HL-60 (cell line): ENCODE measurements at regions not wholly inside any gene's neighbourhood (a gene's known extent, or its start where the extent isn't known, plus 50 kb on each side); places are given as distances from the start of the nearest gene placed in this dataset.

Source experiments
- CTCF ChIP-seq: IDR thresholded peaks from one replicate; pipeline ENCODE4 v1.5.1; 2011; ENCODE audit warnings: low read length, control low read depth, inconsistent platforms; ENCODE audit not compliant: insufficient read depth
- POLR2AphosphoS5 ChIP-seq: IDR thresholded peaks from 2 replicates; pipeline ENCODE4 v1.6.1; 2012; ENCODE audit warnings: low read depth
- REST ChIP-seq: IDR thresholded peaks from 2 replicates; pipeline ENCODE4 v1.6.1; 2012; ENCODE audit warnings: low read depth; ENCODE audit not compliant: insufficient replicate concordance

- TF ChIP-seq CTCF (no peak), POLR2AphosphoS5 (no peak), REST (no peak)
Measured at GRCh38 chr3:177515786-177516157, 318.5 kb upstream of the TBL1XR1 start.
